ENCODE measurements at regions not wholly inside any gene's neighbourhood (a gene's known extent, or its start where the extent isn't known, plus 50 kb on each side); places are given as distances from the start of the nearest gene placed in this dataset.

GRCh38 chr16:80029381-80029630, 428.8 kb upstream of the MAF start:
- peaks cover 0 to 3% (median 0%) of the 10 kb centered on the region in 5 donors for H3K36me3 Mint-ChIP-seq
- H3K9me3 Mint-ChIP-seq: peaks cover 0 to 22% (median 5%) of the 10 kb centered on the region in 11 donors
- no peak overlapping the region for H3K4me3 ChIP-seq (ENCODE audit: low read length)
- no peak overlapping the region for H3K27ac Mint-ChIP-seq
- no peaks in the 10 kb centered on the region for H3K36me3 ChIP-seq (ENCODE audit: control insufficient read depth in 2 of 3, insufficient read depth in 3 of 3, low read length in 3 of 3)
- POLR2A ChIA-PET: no interaction called here
- H3K9me3 ChIP-seq (ENCODE audit: control insufficient read depth in 2 of 3, low read length in 3 of 3): no peaks in the 10 kb centered on the region
- no peak overlapping the region for H3K27ac ChIP-seq (ENCODE audit: low read depth, low read length)
- no peak for DNase-seq
- intact Hi-C loops (cut with micrococcal nuclease): no loop called here
- peaks cover 0 to 11% (median 9%) of the 10 kb centered on the region in 7 donors for H3K4me1 Mint-ChIP-seq
- H3K4me3 Mint-ChIP-seq: no peak overlapping the region
- ATAC-seq: no peak
- peaks cover 3 to 15% (median 5%) of the 10 kb centered on the region in 5 donors for H3K27me3 Mint-ChIP-seq
- no peaks in the 10 kb centered on the region for H3K27me3 ChIP-seq (ENCODE audit: control insufficient read depth in 2 of 2, insufficient read depth in 2 of 2, low read length in 2 of 2)
- no peaks in the 10 kb centered on the region for H3K4me1 ChIP-seq (ENCODE audit: control insufficient read depth in 2 of 2, insufficient read depth in 2 of 2, low read length in 2 of 2)
- CTCF ChIA-PET: no interaction called here

DNA sequence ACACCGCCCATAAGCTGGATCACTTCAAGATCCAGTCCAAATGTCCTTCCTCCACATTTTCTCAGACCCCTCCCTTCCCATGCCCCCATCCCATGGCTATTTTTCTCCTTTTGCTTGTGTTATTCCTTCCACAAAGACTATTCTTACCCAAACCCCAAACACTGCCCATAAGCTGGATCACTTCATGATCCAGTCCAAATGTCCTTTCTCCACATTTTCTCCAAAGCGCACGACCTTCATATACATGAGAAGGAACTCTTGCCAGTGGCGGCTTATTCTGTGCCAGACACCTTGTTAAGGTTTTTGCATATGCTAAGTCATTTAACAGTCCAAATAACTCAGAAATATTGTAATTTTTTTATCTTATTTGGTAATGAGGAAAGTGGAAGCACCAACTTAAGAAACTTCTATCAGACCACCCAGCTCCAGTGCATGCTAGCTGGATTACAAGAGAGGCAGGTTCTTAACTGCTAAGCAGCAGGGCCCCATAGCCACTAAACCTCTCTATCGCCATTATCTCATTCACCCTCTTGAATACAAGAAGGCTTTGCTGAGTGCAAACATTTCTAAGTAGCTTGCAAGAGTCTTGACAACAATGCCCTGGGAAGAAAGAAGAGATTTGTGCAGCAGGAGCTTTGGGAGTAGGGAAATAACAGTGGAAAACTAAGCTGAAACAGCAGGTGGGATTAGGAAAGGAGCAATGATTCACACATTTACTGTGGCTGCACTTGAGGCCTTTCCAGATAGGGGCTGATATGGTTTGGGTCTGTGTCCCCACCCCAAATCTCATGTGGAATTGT, 428.2 kb upstream of the MAF start:
- Histone ChIP-seq H3K27ac (ENCODE audit: low read depth, low read length) (no peak overlapping the region), H3K4me1 (ENCODE audit: control insufficient read depth in 2 of 2, insufficient read depth in 2 of 2, low read length in 2 of 2) (no peaks in the 10 kb centered on the region), H3K9me3 (ENCODE audit: control insufficient read depth in 2 of 3, low read length in 3 of 3) (no peaks in the 10 kb centered on the region), H3K27me3 (ENCODE audit: control insufficient read depth in 2 of 2, insufficient read depth in 2 of 2, low read length in 2 of 2) (no peaks in the 10 kb centered on the region), H3K36me3 (ENCODE audit: control insufficient read depth in 2 of 3, insufficient read depth in 3 of 3, low read length in 3 of 3) (no peaks in the 10 kb centered on the region), H3K4me3 (ENCODE audit: low read length) (no peak overlapping the region)
- Mint-ChIP-seq H3K27ac (no peak overlapping the region), H3K36me3 (peaks cover 0 to 3% (median 0%) of the 10 kb centered on the region in 5 donors), H3K9me3 (peaks cover 0 to 17% (median 5%) of the 10 kb centered on the region in 11 donors), H3K4me1 (peaks cover 0 to 11% (median 9%) of the 10 kb centered on the region in 7 donors), H3K27me3 (peaks cover 3 to 15% (median 5%) of the 10 kb centered on the region in 5 donors), H3K4me3 (no peak overlapping the region)
- DNase-seq (no peak), ATAC-seq (no peak)
- ChIA-PET CTCF (interaction anchor here (0.5 kb wide), 1 partner anchor 263 kb away, joined by 3 read pairs; no protein-coding TSS in a partner anchor), POLR2A (no interaction called here)
- intact Hi-C loops (cut with micrococcal nuclease): no loop called here

DNA sequence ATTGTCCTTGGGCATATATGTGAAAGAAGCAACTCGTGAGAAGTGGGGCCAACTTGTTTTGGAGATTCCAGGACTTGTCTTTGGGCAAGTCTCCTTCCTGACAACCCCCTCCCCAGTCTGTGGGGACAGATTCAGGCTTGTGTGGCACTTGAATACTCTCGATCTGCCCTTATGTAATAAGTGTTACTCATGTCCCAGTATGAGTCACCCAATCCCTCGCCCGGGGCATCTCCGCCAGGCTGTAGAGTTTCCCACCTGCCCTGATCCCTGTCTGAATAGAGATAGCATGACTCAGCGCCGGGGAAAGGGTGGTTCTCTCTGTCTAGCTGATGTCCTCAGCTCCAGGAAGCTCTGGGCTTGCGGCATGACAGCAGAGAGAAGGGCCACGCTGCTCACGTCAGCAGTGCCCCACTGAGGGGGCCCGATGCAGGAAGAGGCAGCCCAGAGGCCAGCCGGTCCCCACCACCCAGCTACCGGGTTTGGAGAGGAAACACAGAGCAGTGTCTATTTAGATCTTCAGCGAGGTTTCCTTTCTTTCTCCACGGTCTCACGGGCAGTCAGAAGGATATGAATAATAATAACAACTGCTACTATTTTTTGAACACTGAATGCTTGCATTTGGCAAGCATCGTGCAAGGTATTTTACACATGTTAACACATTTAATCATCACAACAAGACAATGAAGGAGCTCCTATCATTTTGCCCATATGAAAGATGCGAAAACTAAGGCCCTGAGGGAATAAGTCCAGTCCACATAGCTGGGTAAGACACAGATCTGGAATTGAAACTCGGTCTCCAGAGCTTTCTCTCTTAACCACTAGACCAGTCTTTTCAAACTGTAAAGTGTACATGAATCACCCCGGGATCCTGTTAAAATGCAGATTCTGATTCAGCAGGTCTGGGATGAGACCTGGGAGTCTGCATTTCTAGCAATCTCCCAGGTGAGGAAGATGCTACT, 426.7 kb upstream of the MAF start:
- Mint-ChIP-seq H3K36me3 (no peaks in the 10 kb centered on the region), H3K27me3 (peaks cover 0 to 15% (median 5%) of the 10 kb centered on the region in 5 donors), H3K4me3 (peak overlapping the region in 4 of 10 donors; percentile 36 to 48 (median 40)), H3K9me3 (peaks cover 0 to 5% (median 0%) of the 10 kb centered on the region in 11 donors), H3K27ac (peak overlapping the region in 1 of 9 donors; percentile 36), H3K4me1 (peaks cover 0 to 11% (median 9%) of the 10 kb centered on the region in 7 donors)
- POLR2A ChIA-PET: no interaction called here
- ATAC-seq (peak; percentile 76), DNase-seq (peak in 3 of 9 donors; percentile 1 to 35 (median 10))
- Histone ChIP-seq H3K36me3 (ENCODE audit: control insufficient read depth in 2 of 3, insufficient read depth in 3 of 3, low read length in 3 of 3) (no peaks in the 10 kb centered on the region), H3K4me1 (ENCODE audit: control insufficient read depth in 2 of 2, insufficient read depth in 2 of 2, low read length in 2 of 2) (no peaks in the 10 kb centered on the region), H3K9me3 (ENCODE audit: control insufficient read depth in 2 of 3, low read length in 3 of 3) (no peaks in the 10 kb centered on the region), H3K27me3 (ENCODE audit: control insufficient read depth in 2 of 2, insufficient read depth in 2 of 2, low read length in 2 of 2) (no peaks in the 10 kb centered on the region), H3K27ac (ENCODE audit: low read depth, low read length) (no peak overlapping the region), H3K4me3 (ENCODE audit: low read length) (no peak overlapping the region)
- CTCF ChIA-PET: no interaction called here
- intact Hi-C loops (cut with micrococcal nuclease): no loop called here

DNA sequence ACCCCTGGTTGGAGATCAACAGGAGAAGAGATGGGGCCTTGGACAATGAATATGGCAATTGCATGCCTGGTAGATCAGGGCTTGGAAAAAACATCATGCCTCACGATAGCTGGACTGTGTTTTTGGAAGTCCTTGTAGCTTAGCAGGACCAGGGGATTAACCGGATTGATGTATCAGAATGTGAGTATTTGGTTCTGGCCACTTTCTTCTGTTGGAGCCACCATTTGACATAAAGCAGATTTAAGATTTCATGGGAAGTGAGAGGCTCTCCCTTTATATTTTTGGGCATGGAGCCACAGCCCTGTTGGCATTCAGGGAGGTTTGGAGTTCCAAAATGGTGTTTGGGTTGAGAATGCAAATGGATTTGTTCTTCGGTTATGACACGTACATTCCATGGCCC, 424.7 kb upstream of the MAF start:
- peaks cover 0 to 11% (median 9%) of the 10 kb centered on the region in 7 donors for H3K4me1 Mint-ChIP-seq
- H3K36me3 Mint-ChIP-seq: no peaks in the 10 kb centered on the region
- no peak overlapping the region for H3K27ac Mint-ChIP-seq
- intact Hi-C loops (cut with micrococcal nuclease): no loop called here
- Histone ChIP-seq H3K4me3 (ENCODE audit: low read length) (no peak overlapping the region), H3K36me3 (ENCODE audit: control insufficient read depth in 2 of 3, insufficient read depth in 3 of 3, low read length in 3 of 3) (no peaks in the 10 kb centered on the region), H3K9me3 (ENCODE audit: control insufficient read depth in 2 of 3, low read length in 3 of 3) (no peaks in the 10 kb centered on the region), H3K4me1 (ENCODE audit: control insufficient read depth in 2 of 2, insufficient read depth in 2 of 2, low read length in 2 of 2) (no peaks in the 10 kb centered on the region), H3K27me3 (ENCODE audit: control insufficient read depth in 2 of 2, insufficient read depth in 2 of 2, low read length in 2 of 2) (no peaks in the 10 kb centered on the region), H3K27ac (ENCODE audit: low read depth, low read length) (no peak overlapping the region)
- H3K4me3 Mint-ChIP-seq: no peak overlapping the region
- peaks cover 0 to 6% (median 5%) of the 10 kb centered on the region in 5 donors for H3K27me3 Mint-ChIP-seq
- H3K9me3 Mint-ChIP-seq: peaks cover 0 to 5% (median 0%) of the 10 kb centered on the region in 11 donors
- ChIA-PET CTCF (no interaction called here), POLR2A (no interaction called here)
- no peak for ATAC-seq
- DNase-seq: no peak

DNA sequence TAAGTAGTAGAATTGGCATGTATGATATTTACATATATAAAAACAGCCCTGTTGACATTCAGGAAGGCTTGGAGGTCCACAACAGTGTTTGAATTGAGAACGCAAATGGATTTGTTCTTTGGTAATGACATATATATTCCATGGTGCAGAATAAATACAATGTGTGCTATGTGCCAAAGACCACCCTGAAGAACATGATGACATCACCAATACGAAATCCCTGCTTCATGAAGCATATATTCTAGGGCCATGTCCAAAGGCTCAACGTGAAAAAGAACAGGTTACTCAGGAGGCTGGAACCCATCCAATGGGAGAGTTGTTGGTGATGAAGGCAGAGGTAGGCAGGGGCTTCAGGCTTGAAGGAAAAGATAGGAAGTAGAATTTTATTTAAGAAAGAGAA, 423.9 kb upstream of the MAF start:
- H3K4me3 Mint-ChIP-seq: no peak overlapping the region
- H3K4me1 Mint-ChIP-seq: peaks cover 0 to 11% (median 9%) of the 10 kb centered on the region in 7 donors
- no peaks in the 10 kb centered on the region for H3K36me3 Mint-ChIP-seq
- no peak for ATAC-seq
- ChIA-PET CTCF (no interaction called here), POLR2A (no interaction called here)
- Histone ChIP-seq H3K27ac (ENCODE audit: low read depth, low read length) (no peak overlapping the region), H3K27me3 (ENCODE audit: control insufficient read depth in 2 of 2, insufficient read depth in 2 of 2, low read length in 2 of 2) (no peaks in the 10 kb centered on the region), H3K36me3 (ENCODE audit: control insufficient read depth in 2 of 3, insufficient read depth in 3 of 3, low read length in 3 of 3) (no peaks in the 10 kb centered on the region), H3K4me3 (ENCODE audit: low read length) (no peak overlapping the region), H3K4me1 (ENCODE audit: control insufficient read depth in 2 of 2, insufficient read depth in 2 of 2, low read length in 2 of 2) (no peaks in the 10 kb centered on the region), H3K9me3 (ENCODE audit: control insufficient read depth in 2 of 3, low read length in 3 of 3) (no peaks in the 10 kb centered on the region)
- H3K9me3 Mint-ChIP-seq: peaks cover 0 to 5% (median 0%) of the 10 kb centered on the region in 11 donors
- no peak for DNase-seq
- intact Hi-C loops (cut with micrococcal nuclease): no loop called here
- no peak overlapping the region for H3K27ac Mint-ChIP-seq
- peaks cover 0 to 10% (median 5%) of the 10 kb centered on the region in 5 donors for H3K27me3 Mint-ChIP-seq

DNA sequence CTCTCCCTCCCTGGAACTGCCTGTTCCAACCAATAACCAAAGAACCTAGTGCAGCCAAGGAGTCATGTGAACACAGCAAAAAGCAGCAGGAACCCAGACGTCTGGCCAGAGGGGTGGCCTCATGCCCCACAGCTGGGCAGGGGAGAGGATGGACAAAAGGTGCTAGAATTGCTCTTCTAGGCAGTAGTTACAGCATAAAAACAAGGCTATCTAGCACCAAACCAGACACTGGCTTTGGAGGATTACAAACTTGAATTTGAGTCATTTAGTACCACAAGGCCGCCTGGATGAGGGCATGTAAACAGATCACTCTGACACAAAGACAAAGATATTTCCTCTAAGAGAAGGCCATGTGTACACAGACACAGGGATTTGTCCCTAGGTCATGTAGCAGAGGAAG, 423.3 kb upstream of the MAF start:
- Mint-ChIP-seq H3K4me1 (peaks cover 0 to 11% (median 9%) of the 10 kb centered on the region in 7 donors), H3K27me3 (peaks cover 0 to 14% (median 6%) of the 10 kb centered on the region in 5 donors), H3K36me3 (no peaks in the 10 kb centered on the region), H3K27ac (no peak overlapping the region), H3K9me3 (peaks cover 0 to 5% (median 0%) of the 10 kb centered on the region in 11 donors), H3K4me3 (no peak overlapping the region)
- no peak overlapping the region for H3K27ac ChIP-seq (ENCODE audit: low read depth, low read length)
- no peak for DNase-seq
- POLR2A ChIA-PET: no interaction called here
- H3K36me3 ChIP-seq (ENCODE audit: control insufficient read depth in 2 of 3, insufficient read depth in 3 of 3, low read length in 3 of 3): no peaks in the 10 kb centered on the region
- intact Hi-C loops (cut with micrococcal nuclease): no loop called here
- no peak for ATAC-seq
- no peak overlapping the region for H3K4me3 ChIP-seq (ENCODE audit: low read length)
- H3K4me1 ChIP-seq (ENCODE audit: control insufficient read depth in 2 of 2, insufficient read depth in 2 of 2, low read length in 2 of 2): no peaks in the 10 kb centered on the region
- CTCF ChIA-PET: no interaction called here
- no peaks in the 10 kb centered on the region for H3K9me3 ChIP-seq (ENCODE audit: control insufficient read depth in 2 of 3, low read length in 3 of 3)
- H3K27me3 ChIP-seq (ENCODE audit: control insufficient read depth in 2 of 2, insufficient read depth in 2 of 2, low read length in 2 of 2): no peaks in the 10 kb centered on the region

Data from naive thymus-derived CD4-positive, alpha-beta T cell (primary cell).